Neuronal stem cell (in vitro differentiated cells): ENCODE measurements at regions not wholly inside any gene's neighbourhood (a gene's known extent, or its start where the extent isn't known, plus 50 kb on each side); places are given as distances from the start of the nearest gene placed in this dataset.
A peak's percentile ranks its signal among the peaks of the same experiment; 100 is the strongest.

Source experiments
- DNase-seq: peaks from one replicate; pipeline ENCODE4 v3.0.0-alpha.2; 2013; ENCODE audit warnings: low spot score
- H2AFZ ChIP-seq: one replicate; pipeline ENCODE4 v1.6.1; 2013; ENCODE audit warnings: mild to moderate bottlenecking, low read length, inconsistent platforms
- H2AK5ac ChIP-seq: 2 replicates; pipeline ENCODE4 v1.6.1; 2013; ENCODE audit warnings: low read depth, mild to moderate bottlenecking, inconsistent platforms, low read length, moderate library complexity, mixed read lengths
- H2BK120ac ChIP-seq: 2 replicates; pipeline ENCODE4 v1.6.1; 2013; ENCODE audit warnings: low read depth, mild to moderate bottlenecking, inconsistent platforms, low read length, moderate library complexity, mixed read lengths
- H2BK12ac ChIP-seq: one replicate; pipeline ENCODE4 v1.6.1; 2013; ENCODE audit warnings: low read length, inconsistent platforms
- H2BK15ac ChIP-seq: 2 replicates; pipeline ENCODE4 v1.6.1; 2013; ENCODE audit warnings: mild to moderate bottlenecking, low read length, inconsistent platforms, mixed read lengths
- H2BK5ac ChIP-seq: one replicate; pipeline ENCODE4 v1.6.1; 2013; ENCODE audit warnings: inconsistent platforms, mild to moderate bottlenecking, low read length, moderate library complexity
- H3K14ac ChIP-seq: one replicate; pipeline ENCODE4 v1.6.1; 2013; ENCODE audit warnings: low read length, inconsistent platforms
- H3K18ac ChIP-seq: 2 replicates; pipeline ENCODE4 v1.6.1; 2013; ENCODE audit warnings: low read length, inconsistent platforms
- H3K23ac ChIP-seq: 2 replicates; pipeline ENCODE4 v1.6.1; 2013; ENCODE audit warnings: low read depth, mild to moderate bottlenecking, mixed read lengths, low read length, inconsistent platforms; ENCODE audit not compliant: poor library complexity
- H3K27ac ChIP-seq: replicated peaks from 3 replicates; pipeline ENCODE4 v1.5.1; 2013; ENCODE audit warnings: low read length, inconsistent platforms
- H3K27me3 ChIP-seq, 3 experiments: 2 replicates each; pipeline ENCODE4 v1.6.1; 2013; ENCODE audit warnings: low read length in 3 of 3, mild to moderate bottlenecking in 2 of 3, inconsistent platforms in 1 of 3, low read depth in 1 of 3, mixed read lengths in 1 of 3, moderate library complexity in 1 of 3; ENCODE audit not compliant: control insufficient read depth in 3 of 3, insufficient read depth in 3 of 3
- H3K36me3 ChIP-seq, 2 donors: replicated peaks in 1 of 2; 2 replicates each; pipeline ENCODE4 v1.6.1; 2013; ENCODE audit warnings: low read length in 2 of 2; ENCODE audit not compliant: control insufficient read depth in 2 of 2, insufficient read depth in 2 of 2
- H3K4ac ChIP-seq: 2 replicates; pipeline ENCODE4 v1.6.1; 2013; ENCODE audit warnings: inconsistent platforms, mild to moderate bottlenecking, low read length, moderate library complexity
- H3K4me1 ChIP-seq, 2 donors: 1 replicate in 1 of 2; 2 replicates in 1 of 2; pipeline ENCODE4 v1.6.1; 2013; ENCODE audit warnings: low read length in 2 of 2, low read depth in 1 of 2; ENCODE audit not compliant: control insufficient read depth in 2 of 2, insufficient read depth in 1 of 2
- H3K4me2 ChIP-seq: one replicate; pipeline ENCODE4 v1.6.1; 2013; ENCODE audit warnings: mild to moderate bottlenecking, low read length, inconsistent platforms; ENCODE audit not compliant: insufficient read depth, poor library complexity, severe bottlenecking
- H3K4me3 ChIP-seq, 2 donors: 2 replicates each; pipeline ENCODE4 v1.5.1; 2013; ENCODE audit warnings: low read length in 2 of 2, mild to moderate bottlenecking in 2 of 2, inconsistent platforms in 1 of 2, moderate library complexity in 1 of 2
- H3K79me1 ChIP-seq: one replicate; pipeline ENCODE4 v1.6.1; 2013; ENCODE audit warnings: low read depth, mild to moderate bottlenecking, inconsistent platforms, low read length, moderate library complexity
- H3K9ac ChIP-seq: one replicate; pipeline ENCODE4 v1.6.1; 2013; ENCODE audit warnings: mild to moderate bottlenecking, low read depth, low read length, inconsistent platforms; ENCODE audit not compliant: poor library complexity
- H3K9me3 ChIP-seq, 2 donors: replicated peaks in 1 of 2; 2 replicates each; pipeline versions ENCODE3 to v1.6.1; 2013; ENCODE audit warnings: low read length in 2 of 2, mild to moderate bottlenecking in 2 of 2, inconsistent platforms in 1 of 2, low read depth in 1 of 2, mixed read lengths in 1 of 2, moderate library complexity in 1 of 2; ENCODE audit not compliant: control insufficient read depth in 2 of 2, insufficient read depth in 1 of 2
- H4K8ac ChIP-seq: one replicate; pipeline ENCODE4 v1.6.1; 2013; ENCODE audit warnings: low read depth, mild to moderate bottlenecking, inconsistent platforms, low read length, moderate library complexity
- H4K91ac ChIP-seq: one replicate; pipeline ENCODE4 v1.6.1; 2013; ENCODE audit warnings: low read length, low read depth, mild to moderate bottlenecking, inconsistent platforms; ENCODE audit not compliant: poor library complexity
- WGBS, 2 donors: extraction: QIAGEN DNeasy Blood & Tissue Kit; methylation state at CpG; one replicate each; pipeline ENCODE4 v1.1.7; 2013; ENCODE audit warnings: missing lambda C conversion rate in 2 of 2, mixed read lengths in 1 of 2; ENCODE audit not compliant: insufficient read length in 2 of 2, insufficient replicate concordance in 1 of 2; ENCODE audit errors: extremely low coverage in 2 of 2; 5-methylcytosine and 5-hydroxymethylcytosine counted together

- Histone ChIP-seq H3K23ac (no peak overlapping the region), H3K4me1 (no peaks in the 10 kb centered on the region), H3K27me3 (no peaks in the 10 kb centered on the region), H3K79me1 (no peaks in the 10 kb centered on the region), H3K9ac (no peak overlapping the region), H3K18ac (no peak overlapping the region), H3K4me3 (no peak overlapping the region), H2BK5ac (no peak overlapping the region), H3K9me3 (peaks cover 0 to 3% of the 10 kb centered on the region in 2 donors), H3K4me2 (no peak overlapping the region), H4K91ac (no peak overlapping the region), H2BK15ac (no peak overlapping the region), H2AK5ac (no peak overlapping the region), H3K27ac (no peak overlapping the region), H2BK120ac (no peak overlapping the region), H3K36me3 (peaks cover 0 to 2% of the 10 kb centered on the region in 2 donors), H3K4ac (no peak overlapping the region), H4K8ac (no peak overlapping the region), H2AFZ (no peak overlapping the region), H2BK12ac (no peak overlapping the region), H3K14ac (no peak overlapping the region)
- WGBS, 2 donors: no CpG with 5 or more reads among the region's 10 CpGs
- no peak for DNase-seq
Measured at GRCh38 chr5:123950701-123951581, 439.0 kb downstream of the CSNK1G3 start.

- H3K9ac ChIP-seq: no peak overlapping the region
- peaks cover 0 to 2% of the 10 kb centered on the region in 2 donors for H3K36me3 ChIP-seq
- H2BK5ac ChIP-seq: no peak overlapping the region
- H2AFZ ChIP-seq: peak overlapping the region; percentile 1
- no peaks in the 10 kb centered on the region for H3K79me1 ChIP-seq
- H3K4ac ChIP-seq: no peak overlapping the region
- no peak overlapping the region for H2BK12ac ChIP-seq
- H3K23ac ChIP-seq: no peak overlapping the region
- H3K4me2 ChIP-seq: no peak overlapping the region
- H3K27ac ChIP-seq: no peak overlapping the region
- no peak overlapping the region for H2BK15ac ChIP-seq
- no peak overlapping the region for H3K18ac ChIP-seq
- H2AK5ac ChIP-seq: no peak overlapping the region
- H4K91ac ChIP-seq: no peak overlapping the region
- no peak overlapping the region for H3K14ac ChIP-seq
- H3K9me3 ChIP-seq: peaks cover 0 to 3% of the 10 kb centered on the region in 2 donors
- WGBS, 2 donors: no CpG with 5 or more reads among the region's 6 CpGs
- DNase-seq: no peak
- H3K4me1 ChIP-seq: no peaks in the 10 kb centered on the region
- H3K27me3 ChIP-seq: no peaks in the 10 kb centered on the region
- no peak overlapping the region for H4K8ac ChIP-seq
- H3K4me3 ChIP-seq: no peak overlapping the region
- no peak overlapping the region for H2BK120ac ChIP-seq
Measured at GRCh38 chr5:123949807-123950340, 437.9 kb downstream of the CSNK1G3 start.

GRCh38 chr5:123949043-123949804 lies 437.2 kb downstream of the CSNK1G3 start:
- H3K79me1 ChIP-seq: no peaks in the 10 kb centered on the region
- no peak overlapping the region for H3K4me3 ChIP-seq
- H2BK120ac ChIP-seq: no peak overlapping the region
- H3K18ac ChIP-seq: peak overlapping the region; percentile 32
- no peak overlapping the region for H3K27ac ChIP-seq
- DNase-seq: no peak
- no peak overlapping the region for H4K91ac ChIP-seq
- WGBS, 2 donors: no CpG with 5 or more reads among the region's 32 CpGs
- H3K9ac ChIP-seq: no peak overlapping the region
- no peak overlapping the region for H2BK12ac ChIP-seq
- H3K14ac ChIP-seq: no peak overlapping the region
- H2AK5ac ChIP-seq: peak overlapping the region; percentile 47
- no peak overlapping the region for H3K4me2 ChIP-seq
- no peaks in the 10 kb centered on the region for H3K4me1 ChIP-seq
- H2AFZ ChIP-seq: peak overlapping the region; percentile 1
- peaks cover 0 to 2% of the 10 kb centered on the region in 2 donors for H3K36me3 ChIP-seq
- peaks cover 0 to 3% of the 10 kb centered on the region in 2 donors for H3K9me3 ChIP-seq
- H2BK5ac ChIP-seq: no peak overlapping the region
- H4K8ac ChIP-seq: no peak overlapping the region
- no peaks in the 10 kb centered on the region for H3K27me3 ChIP-seq
- H2BK15ac ChIP-seq: no peak overlapping the region
- no peak overlapping the region for H3K23ac ChIP-seq
- H3K4ac ChIP-seq: no peak overlapping the region

GRCh38 chr5:123947797-123948196 lies 435.8 kb downstream of the CSNK1G3 start:
- H3K23ac ChIP-seq: no peak overlapping the region
- H2BK15ac ChIP-seq: no peak overlapping the region
- H3K4me1 ChIP-seq: no peaks in the 10 kb centered on the region
- no peaks in the 10 kb centered on the region for H3K27me3 ChIP-seq
- H2BK120ac ChIP-seq: no peak overlapping the region
- H4K8ac ChIP-seq: no peak overlapping the region
- no peak overlapping the region for H4K91ac ChIP-seq
- H3K79me1 ChIP-seq: no peaks in the 10 kb centered on the region
- H2AFZ ChIP-seq: no peak overlapping the region
- no peak overlapping the region for H3K27ac ChIP-seq
- no peak overlapping the region for H3K4ac ChIP-seq
- H3K14ac ChIP-seq: no peak overlapping the region
- no peak overlapping the region for H3K18ac ChIP-seq
- no CpG with 5 or more reads among the region's 2 CpGs for WGBS, 2 donors
- no peak overlapping the region for H3K4me2 ChIP-seq
- no peak overlapping the region for H2BK5ac ChIP-seq
- H2BK12ac ChIP-seq: no peak overlapping the region
- H3K9ac ChIP-seq: no peak overlapping the region
- DNase-seq: no peak
- H3K9me3 ChIP-seq: peaks cover 0 to 3% of the 10 kb centered on the region in 2 donors
- peaks cover 0 to 2% of the 10 kb centered on the region in 2 donors for H3K36me3 ChIP-seq
- no peak overlapping the region for H2AK5ac ChIP-seq
- H3K4me3 ChIP-seq: no peak overlapping the region
